GM12872 (cell line): ENCODE measurements at regions not wholly inside any gene's neighbourhood (a gene's known extent, or its start where the extent isn't known, plus 50 kb on each side); places are given as distances from the start of the nearest gene placed in this dataset.

Source experiments
- TF ChIP-seq, protein P1 (sequence below): IDR thresholded peaks from 3 replicates; pipeline ENCODE4 v1.5.1; 2011; ENCODE audit warnings: low read depth, mild to moderate bottlenecking, low read length, moderate library complexity; ENCODE audit not compliant: insufficient read depth

DNA sequence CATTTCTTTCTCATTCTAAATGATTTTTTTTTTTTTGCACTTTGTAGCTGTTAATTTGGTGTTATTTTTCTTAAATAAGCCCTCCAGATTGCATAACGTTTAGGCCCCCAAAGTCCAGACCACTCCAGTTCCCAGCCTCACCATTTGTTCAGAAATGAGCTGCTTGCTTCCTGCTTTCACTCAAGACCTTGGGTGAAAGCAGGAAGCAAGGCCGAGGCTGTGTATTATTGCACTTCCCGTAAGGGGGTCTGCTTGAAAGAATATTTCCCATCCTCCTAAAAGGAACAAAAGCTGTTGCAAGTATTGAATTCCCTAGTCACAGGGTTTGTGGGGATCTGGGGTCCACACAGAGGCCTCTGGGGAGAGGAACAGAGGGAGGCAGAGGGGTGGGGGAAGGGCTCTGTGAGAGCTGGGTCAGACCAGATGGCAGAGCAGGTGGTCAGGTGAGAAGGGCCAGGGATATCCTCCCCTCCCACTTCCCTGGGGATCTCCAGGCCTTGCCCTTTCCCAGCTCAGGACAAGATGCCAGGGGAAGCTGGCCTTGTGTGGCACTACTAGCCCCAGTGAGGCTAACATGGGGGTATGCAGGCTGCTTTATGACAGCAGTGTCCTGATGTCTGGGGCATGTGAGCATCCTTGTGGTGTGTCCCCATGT, 51.6 kb upstream of the MYEOV start:
- TF ChIP-seq, protein P1, sequence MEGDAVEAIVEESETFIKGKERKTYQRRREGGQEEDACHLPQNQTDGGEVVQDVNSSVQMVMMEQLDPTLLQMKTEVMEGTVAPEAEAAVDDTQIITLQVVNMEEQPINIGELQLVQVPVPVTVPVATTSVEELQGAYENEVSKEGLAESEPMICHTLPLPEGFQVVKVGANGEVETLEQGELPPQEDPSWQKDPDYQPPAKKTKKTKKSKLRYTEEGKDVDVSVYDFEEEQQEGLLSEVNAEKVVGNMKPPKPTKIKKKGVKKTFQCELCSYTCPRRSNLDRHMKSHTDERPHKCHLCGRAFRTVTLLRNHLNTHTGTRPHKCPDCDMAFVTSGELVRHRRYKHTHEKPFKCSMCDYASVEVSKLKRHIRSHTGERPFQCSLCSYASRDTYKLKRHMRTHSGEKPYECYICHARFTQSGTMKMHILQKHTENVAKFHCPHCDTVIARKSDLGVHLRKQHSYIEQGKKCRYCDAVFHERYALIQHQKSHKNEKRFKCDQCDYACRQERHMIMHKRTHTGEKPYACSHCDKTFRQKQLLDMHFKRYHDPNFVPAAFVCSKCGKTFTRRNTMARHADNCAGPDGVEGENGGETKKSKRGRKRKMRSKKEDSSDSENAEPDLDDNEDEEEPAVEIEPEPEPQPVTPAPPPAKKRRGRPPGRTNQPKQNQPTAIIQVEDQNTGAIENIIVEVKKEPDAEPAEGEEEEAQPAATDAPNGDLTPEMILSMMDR: no peak

DNA sequence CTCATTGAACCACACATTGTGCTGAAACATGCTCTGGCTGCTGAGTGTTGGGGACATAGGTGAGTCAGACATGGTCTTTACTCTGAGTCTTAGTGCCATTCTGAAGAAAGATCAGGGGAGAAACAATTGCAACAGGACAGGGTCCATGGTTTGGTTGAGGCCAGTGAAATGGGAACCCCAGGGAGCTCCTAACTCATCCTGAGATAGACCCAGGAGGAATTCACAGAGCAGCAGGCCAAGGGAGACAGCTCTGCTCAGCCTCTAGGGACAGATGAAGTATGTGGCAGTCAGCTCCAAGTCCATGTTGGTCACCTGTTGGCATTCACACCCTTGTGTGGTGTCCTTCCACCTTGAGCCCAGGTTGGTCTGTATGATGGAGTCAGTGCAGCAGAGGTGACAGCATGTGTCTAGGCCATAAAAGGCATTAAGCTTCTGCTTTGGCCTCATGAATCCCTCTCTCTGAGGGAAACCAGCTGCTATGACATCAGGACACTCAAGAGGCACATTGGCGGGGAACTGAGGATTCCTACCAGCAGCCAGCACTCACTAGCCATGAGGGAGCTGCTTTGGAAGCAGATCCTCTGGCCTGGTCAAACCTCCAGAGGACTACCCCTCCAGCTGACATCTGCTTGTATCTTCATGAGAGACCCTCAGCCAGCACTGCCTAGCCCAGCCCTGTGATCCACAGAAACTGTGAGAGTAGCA, 50.3 kb upstream of the MYEOV start:
- TF ChIP-seq, protein P1: no peak
